BLaER1 treated with 17β-estradiol and CSF1 and Interleukin-3, amounts not matched to agents 10 nM and 100 nM (cell line): ENCODE measurements at regions not wholly inside any gene's neighbourhood (a gene's known extent, or its start where the extent isn't known, plus 50 kb on each side); places are given as distances from the start of the nearest gene placed in this dataset.

Experiments used
- H3K27ac ChIP-seq, 11 experiments: shearing (Covaris generic); formaldehyde crosslinking; 2 replicates each; pipeline ENCODE4 v1.8.1; 2022
- H3K27me3 ChIP-seq, 11 experiments: shearing (Covaris generic); formaldehyde crosslinking; 2 replicates each; pipeline ENCODE4 v1.8.1; 2022
- H3K36me3 ChIP-seq, 11 experiments: shearing (Covaris generic); formaldehyde crosslinking; 2 replicates each; pipeline ENCODE4 v1.8.1; 2022
- H3K4me1 ChIP-seq, 10 experiments: shearing (Covaris generic); formaldehyde crosslinking; 2 replicates each; pipeline ENCODE4 v1.8.1; 2022
- H3K4me2 ChIP-seq, 11 experiments: shearing (Covaris generic); formaldehyde crosslinking; 2 replicates each; pipeline ENCODE4 v1.8.1; 2022
- H3K4me3 ChIP-seq, 10 experiments: shearing (Covaris generic); formaldehyde crosslinking; 2 replicates each; pipeline ENCODE4 v1.8.1; 2022
- H3K9ac ChIP-seq, 11 experiments: shearing (Covaris generic); formaldehyde crosslinking; 2 replicates each; pipeline ENCODE4 v1.8.1; 2022
- H3K9me3 ChIP-seq, 11 experiments: shearing (Covaris generic); formaldehyde crosslinking; replicated peaks in 1 of 11; 2 replicates each; pipeline ENCODE4 v1.8.1; 2022
- H4K20me1 ChIP-seq, 11 experiments: shearing (Covaris generic); formaldehyde crosslinking; 2 replicates each; pipeline ENCODE4 v1.8.1; 2022
- Cebpa-rat ChIP-seq, 11 experiments: shearing (Covaris generic); IDR thresholded peaks; 2 replicates each; pipeline ENCODE4 v1.8.1; 2022

DNA sequence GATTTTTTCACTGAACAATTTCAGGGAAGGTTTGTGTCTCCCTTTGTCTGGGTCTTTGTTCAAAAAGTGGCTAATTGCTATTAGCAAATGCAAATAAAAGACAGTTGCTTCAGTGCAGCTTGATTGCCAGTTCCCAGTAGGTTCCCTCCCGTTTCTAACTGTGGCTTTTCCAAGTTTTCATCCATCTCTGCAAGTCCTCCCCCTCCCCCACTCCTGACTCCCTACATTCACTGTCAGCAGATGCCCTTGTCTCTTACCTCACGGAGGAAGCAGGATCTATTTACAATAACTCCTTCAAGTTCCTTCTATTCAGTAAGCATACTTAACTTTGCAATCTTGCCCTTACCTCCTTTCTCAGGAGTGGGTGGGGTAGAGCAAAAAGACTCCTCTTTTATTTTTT, 55.4 kb upstream of the SCEL start:
- Histone ChIP-seq H3K4me2 (no peak overlapping the region), H4K20me1 (no peaks in the 10 kb centered on the region), H3K36me3 (no peaks in the 10 kb centered on the region), H3K9me3 (peaks cover 12 to 24% (median 17%) of the 10 kb centered on the region in 11 experiments), H3K4me1 (peaks cover 8 to 20% (median 12%) of the 10 kb centered on the region in 10 experiments), H3K9ac (no peak overlapping the region), H3K27me3 (no peaks in the 10 kb centered on the region), H3K27ac (no peak overlapping the region), H3K4me3 (no peak overlapping the region)
- no peak for TF ChIP-seq Cebpa-rat (IDR thresholded peaks at IDR 0.05)

GRCh38 chr13:77479326-77479725, 56.2 kb upstream of the SCEL start:
- peaks cover 8 to 20% (median 12%) of the 10 kb centered on the region in 10 experiments for H3K4me1 ChIP-seq
- no peak overlapping the region for H3K4me3 ChIP-seq
- H3K36me3 ChIP-seq = no peaks in the 10 kb centered on the region
- H3K27me3 ChIP-seq = no peaks in the 10 kb centered on the region
- TF ChIP-seq Cebpa-rat (IDR thresholded peaks at IDR 0.05) = no peak
- H3K9me3 ChIP-seq = peaks cover 19 to 31% (median 23%) of the 10 kb centered on the region in 11 experiments
- H4K20me1 ChIP-seq = no peaks in the 10 kb centered on the region
- H3K27ac ChIP-seq = peak overlapping the region in 6 of 11 experiments; percentile 67 to 78 (median 74); a peak in 8 of 22 replicates
- H3K9ac ChIP-seq = no peak overlapping the region
- H3K4me2 ChIP-seq = no peak overlapping the region

- TF ChIP-seq Cebpa-rat (IDR thresholded peaks at IDR 0.05) = no peak
- H4K20me1 ChIP-seq = no peaks in the 10 kb centered on the region
- peak overlapping the region in 10 of 11 experiments; percentile 55 to 84 (median 76); a peak in 20 of 22 replicates for H3K27ac ChIP-seq
- H3K27me3 ChIP-seq = no peaks in the 10 kb centered on the region
- H3K4me3 ChIP-seq = no peak overlapping the region
- H3K4me1 ChIP-seq = peaks cover 8 to 20% (median 12%) of the 10 kb centered on the region in 10 experiments
- H3K9ac ChIP-seq = peak overlapping the region in 5 of 11 experiments; percentile 63 to 79 (median 73); a peak in 6 of 22 replicates
- peak overlapping the region in 10 of 11 experiments; percentile 53 to 84 (median 66); a peak in 20 of 22 replicates for H3K4me2 ChIP-seq
- no peaks in the 10 kb centered on the region for H3K36me3 ChIP-seq
- H3K9me3 ChIP-seq = peaks cover 14 to 30% (median 21%) of the 10 kb centered on the region in 11 experiments
Observed at GRCh38 chr13:77477299-77477848, 58.1 kb upstream of the SCEL start.

- Histone ChIP-seq H3K9me3 (peaks cover 13 to 28% (median 19%) of the 10 kb centered on the region in 11 experiments), H3K4me1 (peaks cover 8 to 20% (median 12%) of the 10 kb centered on the region in 10 experiments), H3K9ac (no peak overlapping the region), H3K4me2 (no peak overlapping the region), H3K4me3 (no peak overlapping the region), H3K36me3 (no peaks in the 10 kb centered on the region), H3K27ac (no peak overlapping the region), H3K27me3 (no peaks in the 10 kb centered on the region), H4K20me1 (no peaks in the 10 kb centered on the region)
- TF ChIP-seq Cebpa-rat (IDR thresholded peaks at IDR 0.05) = no peak
Observed at GRCh38 chr13:77476456-77476855, 59.0 kb upstream of the SCEL start.

- Histone ChIP-seq H3K9ac (no peak overlapping the region), H3K4me1 (peaks cover 8 to 20% (median 12%) of the 10 kb centered on the region in 10 experiments), H4K20me1 (no peaks in the 10 kb centered on the region), H3K27ac (no peak overlapping the region), H3K9me3 (peaks cover 13 to 28% (median 19%) of the 10 kb centered on the region in 11 experiments), H3K27me3 (no peaks in the 10 kb centered on the region), H3K36me3 (no peaks in the 10 kb centered on the region), H3K4me3 (no peak overlapping the region), H3K4me2 (no peak overlapping the region)
- TF ChIP-seq Cebpa-rat (IDR thresholded peaks at IDR 0.05) = no peak
Observed at GRCh38 chr13:77475345-77476084, 60.0 kb upstream of the SCEL start.

DNA sequence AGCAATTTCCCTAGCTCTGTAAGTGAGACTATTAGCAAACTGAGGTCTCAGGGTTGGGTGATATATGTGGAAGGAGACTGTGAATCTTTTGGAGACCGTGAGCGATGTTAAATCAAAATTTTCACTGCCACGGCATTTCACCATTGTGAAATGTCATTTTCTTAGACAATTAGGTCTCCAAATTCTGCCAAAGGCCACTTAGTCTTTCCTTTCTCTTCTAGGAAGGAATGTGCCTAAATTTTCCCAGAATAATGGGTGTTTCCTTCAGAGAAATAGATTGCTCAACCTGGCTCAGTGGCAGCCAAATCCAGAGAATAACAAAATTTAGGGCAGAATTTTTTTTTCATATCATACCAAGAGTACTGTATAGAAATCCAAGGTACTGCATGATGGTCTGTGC, 64.5 kb upstream of the SCEL start:
- Histone ChIP-seq H3K4me3 (no peak overlapping the region), H4K20me1 (no peaks in the 10 kb centered on the region), H3K9ac (no peak overlapping the region), H3K4me1 (0 out of 20 replicates have a peak, but pooled peaks cover 0 to 4% (median 0%) of the 10 kb centered on the region in 10 experiments), H3K4me2 (no peak overlapping the region), H3K27me3 (no peaks in the 10 kb centered on the region), H3K27ac (no peak overlapping the region), H3K36me3 (no peaks in the 10 kb centered on the region), H3K9me3 (peaks cover 13 to 24% (median 16%) of the 10 kb centered on the region in 11 experiments)
- TF ChIP-seq Cebpa-rat (IDR thresholded peaks at IDR 0.05) = no peak

DNA sequence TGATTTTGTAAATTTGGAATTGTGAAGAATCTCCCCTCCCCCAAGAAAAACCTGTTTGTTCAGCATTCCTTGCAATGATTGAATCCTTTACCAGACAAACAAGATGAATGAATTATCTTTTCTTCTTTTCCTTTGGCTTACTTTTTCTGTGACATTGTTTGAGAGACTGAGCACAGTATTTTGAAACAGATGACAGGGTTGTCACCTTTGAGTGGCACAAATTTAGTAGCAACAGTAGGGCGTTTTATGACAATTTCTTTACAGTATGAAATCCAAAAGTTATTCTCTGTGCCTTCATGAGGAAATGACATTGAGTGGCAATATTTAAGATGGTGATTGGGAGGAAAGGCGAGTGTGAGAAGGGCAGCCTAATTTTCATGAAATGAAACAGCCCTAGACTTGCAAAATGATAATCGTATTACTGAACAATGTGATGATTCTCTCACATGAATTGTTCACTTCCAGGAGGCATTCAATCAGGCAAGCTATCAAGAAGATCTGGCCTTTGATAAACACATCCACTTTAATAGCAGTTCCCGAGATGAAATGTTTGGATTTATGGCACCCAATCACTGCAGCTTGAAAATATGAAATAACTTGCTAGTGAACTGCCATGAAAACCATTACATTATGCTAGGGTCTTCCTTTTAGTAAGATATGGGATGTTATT, 68.6 kb upstream of the SCEL start:
- TF ChIP-seq Cebpa-rat (IDR thresholded peaks at IDR 0.05) = no peak
- H3K36me3 ChIP-seq = no peaks in the 10 kb centered on the region
- no peaks in the 10 kb centered on the region for H3K27me3 ChIP-seq
- H3K9me3 ChIP-seq = no peaks in the 10 kb centered on the region
- H4K20me1 ChIP-seq = no peaks in the 10 kb centered on the region
- H3K9ac ChIP-seq = no peak overlapping the region
- H3K4me3 ChIP-seq = no peak overlapping the region
- peaks cover 0 to 9% (median 0%) of the 10 kb centered on the region in 10 experiments; a peak in 7 of 20 replicates for H3K4me1 ChIP-seq
- no peak overlapping the region for H3K27ac ChIP-seq
- no peak overlapping the region for H3K4me2 ChIP-seq

GRCh38 chr13:77465603-77466195, 69.8 kb upstream of the SCEL start:
- Histone ChIP-seq H3K4me2 (no peak overlapping the region), H3K27ac (no peak overlapping the region), H4K20me1 (no peaks in the 10 kb centered on the region), H3K9ac (no peak overlapping the region), H3K9me3 (no peaks in the 10 kb centered on the region), H3K4me1 (peaks cover 0 to 21% (median 3%) of the 10 kb centered on the region in 10 experiments; a peak in 13 of 20 replicates), H3K36me3 (no peaks in the 10 kb centered on the region), H3K27me3 (no peaks in the 10 kb centered on the region), H3K4me3 (no peak overlapping the region)
- no peak for TF ChIP-seq Cebpa-rat (IDR thresholded peaks at IDR 0.05)

- Histone ChIP-seq H3K27ac (peak overlapping the region in 8 of 11 experiments; percentile 27 to 79 (median 55); a peak in 15 of 22 replicates), H3K27me3 (no peaks in the 10 kb centered on the region), H3K9me3 (no peaks in the 10 kb centered on the region), H3K4me2 (peak overlapping the region in 8 of 11 experiments; percentile 25 to 75 (median 71); a peak in 15 of 22 replicates), H3K4me1 (peaks cover 0 to 57% (median 27%) of the 10 kb centered on the region in 10 experiments; a peak in 16 of 20 replicates), H3K4me3 (no peak overlapping the region), H3K36me3 (no peaks in the 10 kb centered on the region), H4K20me1 (no peaks in the 10 kb centered on the region), H3K9ac (peak overlapping the region in 3 of 11 experiments; percentile 11 to 45 (median 43); a peak in 7 of 22 replicates)
- TF ChIP-seq Cebpa-rat (IDR thresholded peaks at IDR 0.05) = peak in 9 of 11 experiments; percentile 17 to 82 (median 65); a peak in 9 of 22 replicates
Observed at GRCh38 chr13:77460195-77460594, 75.3 kb upstream of the SCEL start.
